GM18508 (cell line): ENCODE measurements at regions not wholly inside any gene's neighbourhood (a gene's known extent, or its start where the extent isn't known, plus 50 kb on each side); places are given as distances from the start of the nearest gene placed in this dataset.

Source experiments
- ATAC-seq: cut with Tn5 transposase; IDR thresholded peaks from one replicate; pipeline ENCODE4 v1.9.1; 2021; ENCODE audit warnings: moderate number of reproducible peaks; ENCODE audit not compliant: insufficient read depth, unreplicated experiment

GRCh38 chr6:105992315-105992961 lies 93.7 kb upstream of the PRDM1 start:
- peak; percentile 47 for ATAC-seq

GRCh38 chr6:105991561-105992314 lies 94.4 kb upstream of the PRDM1 start:
- ATAC-seq = peak; percentile 13

GRCh38 chr6:105990151-105990550 lies 96.0 kb upstream of the PRDM1 start:
- no peak for ATAC-seq

- no peak for ATAC-seq
These were observed 97.1 kb upstream of the PRDM1 start for GRCh38 chr6:105988812-105989577.

- ATAC-seq = no peak
These were observed 97.8 kb upstream of the PRDM1 start for GRCh38 chr6:105988321-105988720.

GRCh38 chr6:105987516-105987915 lies 98.6 kb upstream of the PRDM1 start:
- no peak for ATAC-seq

GRCh38 chr6:105986998-105987397 lies 99.1 kb upstream of the PRDM1 start:
- ATAC-seq = no peak

GRCh38 chr6:105985816-105986632 lies 100.1 kb upstream of the PRDM1 start:
- ATAC-seq = no peak

GRCh38 chr6:105985098-105985815 lies 100.9 kb upstream of the PRDM1 start:
- no peak for ATAC-seq

- no peak for ATAC-seq
These were observed 102.4 kb upstream of the PRDM1 start for GRCh38 chr6:105983763-105984162.

- ATAC-seq = no peak
These were observed 103.2 kb upstream of the PRDM1 start for GRCh38 chr6:105982761-105983540.

GRCh38 chr6:105981888-105982358 lies 104.2 kb upstream of the PRDM1 start:
- no peak for ATAC-seq

GRCh38 chr6:105981002-105981887 lies 104.9 kb upstream of the PRDM1 start:
- ATAC-seq = no peak

- no peak for ATAC-seq
These were observed 107.2 kb upstream of the PRDM1 start for GRCh38 chr6:105978974-105979373.

- ATAC-seq = no peak
These were observed 108.1 kb upstream of the PRDM1 start for GRCh38 chr6:105977934-105978504.

GRCh38 chr6:105974986-105975385 lies 111.2 kb upstream of the PRDM1 start:
- ATAC-seq = no peak

- no peak for ATAC-seq
These were observed 113.7 kb upstream of the PRDM1 start for GRCh38 chr6:105972440-105972839.
